Astrocyte (in vitro differentiated cells and primary cell): ENCODE measurements at regions not wholly inside any gene's neighbourhood (a gene's known extent, or its start where the extent isn't known, plus 50 kb on each side); places are given as distances from the start of the nearest gene placed in this dataset.

Experiments
- EZH2 ChIP-seq: IDR thresholded peaks from 2 replicates; pipeline ENCODE4 v1.6.1; 2012; ENCODE audit warnings: mild to moderate bottlenecking, low read length, inconsistent platforms; ENCODE audit not compliant: insufficient read depth
- TF ChIP-seq, protein P1 (sequence below): IDR thresholded peaks from 2 replicates; pipeline ENCODE4 v1.5.1; 2011; ENCODE audit warnings: low read depth, mild to moderate bottlenecking, inconsistent platforms, low read length, moderate library complexity; ENCODE audit not compliant: insufficient read depth

DNA sequence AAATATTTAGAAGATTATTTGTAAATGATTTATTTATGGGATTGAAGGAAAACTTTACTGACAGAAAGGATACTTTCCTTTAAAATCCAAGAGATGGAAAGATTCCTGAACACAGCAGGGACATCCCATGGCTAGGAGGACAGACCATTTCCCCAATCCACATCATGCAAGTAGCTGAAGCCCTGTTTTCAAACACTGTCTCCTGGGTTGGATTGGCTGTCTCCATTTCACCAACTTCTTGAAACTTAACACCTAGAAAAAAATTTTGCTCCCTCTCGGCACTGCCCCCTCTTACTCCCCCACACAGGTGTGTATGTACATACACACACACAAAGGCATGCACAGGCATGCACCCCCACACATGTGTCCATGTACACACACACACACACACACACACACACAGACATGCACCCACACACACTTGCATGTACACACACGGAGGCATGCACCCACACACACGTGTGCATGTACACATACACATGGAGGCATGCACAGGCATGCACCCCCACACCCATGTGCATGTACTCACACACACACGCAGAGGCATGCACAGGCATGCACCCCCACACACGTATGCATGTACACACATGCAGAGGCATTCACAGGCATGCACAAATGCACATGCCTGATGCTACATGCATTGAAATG is 320.0 kb downstream of the CHRM3 start:
- TF ChIP-seq, protein P1, sequence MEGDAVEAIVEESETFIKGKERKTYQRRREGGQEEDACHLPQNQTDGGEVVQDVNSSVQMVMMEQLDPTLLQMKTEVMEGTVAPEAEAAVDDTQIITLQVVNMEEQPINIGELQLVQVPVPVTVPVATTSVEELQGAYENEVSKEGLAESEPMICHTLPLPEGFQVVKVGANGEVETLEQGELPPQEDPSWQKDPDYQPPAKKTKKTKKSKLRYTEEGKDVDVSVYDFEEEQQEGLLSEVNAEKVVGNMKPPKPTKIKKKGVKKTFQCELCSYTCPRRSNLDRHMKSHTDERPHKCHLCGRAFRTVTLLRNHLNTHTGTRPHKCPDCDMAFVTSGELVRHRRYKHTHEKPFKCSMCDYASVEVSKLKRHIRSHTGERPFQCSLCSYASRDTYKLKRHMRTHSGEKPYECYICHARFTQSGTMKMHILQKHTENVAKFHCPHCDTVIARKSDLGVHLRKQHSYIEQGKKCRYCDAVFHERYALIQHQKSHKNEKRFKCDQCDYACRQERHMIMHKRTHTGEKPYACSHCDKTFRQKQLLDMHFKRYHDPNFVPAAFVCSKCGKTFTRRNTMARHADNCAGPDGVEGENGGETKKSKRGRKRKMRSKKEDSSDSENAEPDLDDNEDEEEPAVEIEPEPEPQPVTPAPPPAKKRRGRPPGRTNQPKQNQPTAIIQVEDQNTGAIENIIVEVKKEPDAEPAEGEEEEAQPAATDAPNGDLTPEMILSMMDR = no peak
- no peak for TF ChIP-seq EZH2
